ENCODE measurements at regions not wholly inside any gene's neighbourhood (a gene's known extent, or its start where the extent isn't known, plus 50 kb on each side); places are given as distances from the start of the nearest gene placed in this dataset.

- Histone ChIP-seq H3K4me2 (ENCODE audit: control insufficient read depth, extremely low read depth, insufficient read depth, low read depth, low read length) (no peak overlapping the region), H3K27ac (ENCODE audit: control insufficient read depth, insufficient read depth, low read length) (no peak overlapping the region), H3K9ac (ENCODE audit: control insufficient read depth, extremely low read depth, insufficient read depth, low read length) (no peak overlapping the region), H4K20me1 (ENCODE audit: control insufficient read depth, extremely low read depth, insufficient read depth, low read length) (no peaks in the 10 kb centered on the region), H3K27me3 (ENCODE audit: control insufficient read depth, extremely low read depth, insufficient read depth, low read length) (no peaks in the 10 kb centered on the region), H3K9me3 (ENCODE audit: control insufficient read depth, low read depth, low read length) (no peaks in the 10 kb centered on the region), H3K4me1 (ENCODE audit: control insufficient read depth, extremely low read depth, insufficient read depth, low read length) (no peaks in the 10 kb centered on the region), H3K79me2 (ENCODE audit: control insufficient read depth, insufficient read depth, low read length) (no peaks in the 10 kb centered on the region), H3K4me3 (ENCODE audit: control insufficient read depth in 2 of 3, extremely low read depth in 1 of 3, insufficient read depth in 2 of 3, low read depth in 1 of 3, low read length in 3 of 3) (no peak overlapping the region), H2AFZ (ENCODE audit: control insufficient read depth, low read length) (no peak overlapping the region), H3K9me1 (ENCODE audit: control insufficient read depth, extremely low read depth, insufficient read depth, low read length) (no peaks in the 10 kb centered on the region), H3K36me3 (ENCODE audit: control insufficient read depth in 2 of 2, extremely low read depth in 1 of 2, insufficient read depth in 2 of 2, low read length in 2 of 2) (no peaks in the 10 kb centered on the region)
- DNase-seq (ENCODE audit: low read depth, low spot score) (no peak), FAIRE-seq (no peak)
- dilution Hi-C loops (cut with MboI; ENCODE audit: extremely low pct_ligation_motif_present, low sequenced_read_pairs) = no loop called here
- TF ChIP-seq CTCF (optimal IDR thresholded peaks at IDR 0.05 in 1 of 3, IDR thresholded peaks at IDR 0.05 in 1 of 3, conservative IDR thresholded peaks at IDR 0.05 in 1 of 3; ENCODE audit: extremely low read depth in 1 of 3, insufficient read depth in 2 of 3, low read length in 3 of 3) = no peak
- TF ChIP-seq EZH2 (IDR thresholded peaks at IDR 0.05; ENCODE audit: low read length) = no peak
These were observed 253.2 kb upstream of the GRIP1 start for GRCh38 chr12:66932126-66932525.

- no peaks in the 10 kb centered on the region for H3K9me3 ChIP-seq (ENCODE audit: control insufficient read depth, low read depth, low read length)
- no peaks in the 10 kb centered on the region for H3K27me3 ChIP-seq (ENCODE audit: control insufficient read depth, extremely low read depth, insufficient read depth, low read length)
These were observed 255.6 kb upstream of the GRIP1 start for GRCh38 chr12:66934302-66935062.

More at GRCh38 chr12:66934302-66935062, 255.6 kb upstream of the GRIP1 start:
- DNase-seq (ENCODE audit: low read depth, low spot score) (no peak), FAIRE-seq (peak; percentile 39)
- dilution Hi-C loops (cut with MboI; ENCODE audit: extremely low pct_ligation_motif_present, low sequenced_read_pairs) = no loop called here
- Histone ChIP-seq H3K79me2 (ENCODE audit: control insufficient read depth, insufficient read depth, low read length) (no peaks in the 10 kb centered on the region), H2AFZ (ENCODE audit: control insufficient read depth, low read length) (no peak overlapping the region), H3K27ac (ENCODE audit: control insufficient read depth, insufficient read depth, low read length) (no peak overlapping the region), H3K9ac (ENCODE audit: control insufficient read depth, extremely low read depth, insufficient read depth, low read length) (no peak overlapping the region), H3K9me1 (ENCODE audit: control insufficient read depth, extremely low read depth, insufficient read depth, low read length) (no peaks in the 10 kb centered on the region), H4K20me1 (ENCODE audit: control insufficient read depth, extremely low read depth, insufficient read depth, low read length) (no peaks in the 10 kb centered on the region), H3K36me3 (ENCODE audit: control insufficient read depth in 2 of 2, extremely low read depth in 1 of 2, insufficient read depth in 2 of 2, low read length in 2 of 2) (no peaks in the 10 kb centered on the region), H3K4me1 (ENCODE audit: control insufficient read depth, extremely low read depth, insufficient read depth, low read length) (no peaks in the 10 kb centered on the region), H3K4me3 (ENCODE audit: control insufficient read depth in 2 of 3, extremely low read depth in 1 of 3, insufficient read depth in 2 of 3, low read depth in 1 of 3, low read length in 3 of 3) (no peak overlapping the region), H3K4me2 (ENCODE audit: control insufficient read depth, extremely low read depth, insufficient read depth, low read depth, low read length) (no peak overlapping the region)
- TF ChIP-seq EZH2 (IDR thresholded peaks at IDR 0.05; ENCODE audit: low read length) = no peak
- TF ChIP-seq CTCF (optimal IDR thresholded peaks at IDR 0.05 in 1 of 3, IDR thresholded peaks at IDR 0.05 in 1 of 3, conservative IDR thresholded peaks at IDR 0.05 in 1 of 3; ENCODE audit: extremely low read depth in 1 of 3, insufficient read depth in 2 of 3, low read length in 3 of 3) = no peak

All from keratinocyte (primary cell).